ENCODE measurements at regions not wholly inside any gene's neighbourhood (a gene's known extent, or its start where the extent isn't known, plus 50 kb on each side); places are given as distances from the start of the nearest gene placed in this dataset.
"Not testable (repeated sequence)": the region's sequence is repeated elsewhere in the genome, so short reads cannot be mapped to it uniquely, and the experiment has no call there.

DNA sequence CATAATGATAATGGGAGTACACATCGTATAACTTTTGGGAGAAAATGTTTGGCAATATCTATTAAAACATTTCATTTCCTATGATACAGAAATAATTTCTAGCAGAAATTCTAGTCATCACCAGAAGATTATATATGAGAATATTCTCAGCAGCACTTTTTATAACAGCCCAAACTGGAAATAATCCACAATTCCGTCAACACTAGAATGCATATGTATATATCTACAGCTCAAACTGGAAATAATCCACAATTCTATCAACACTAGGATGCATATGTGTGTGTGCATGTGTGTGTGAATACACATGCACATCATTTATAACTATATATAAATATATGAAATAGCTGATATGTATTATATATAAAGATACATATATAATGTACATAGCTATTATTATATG is 408.0 kb upstream of the KLHL1 start:
- H3K4me1 ChIP-seq = no peaks in the 10 kb centered on the region
- H3K36me3 ChIP-seq = no peaks in the 10 kb centered on the region
- H3K27me3 ChIP-seq (ENCODE audit: low read depth) = no peaks in the 10 kb centered on the region
- TF ChIP-seq, protein P1, sequence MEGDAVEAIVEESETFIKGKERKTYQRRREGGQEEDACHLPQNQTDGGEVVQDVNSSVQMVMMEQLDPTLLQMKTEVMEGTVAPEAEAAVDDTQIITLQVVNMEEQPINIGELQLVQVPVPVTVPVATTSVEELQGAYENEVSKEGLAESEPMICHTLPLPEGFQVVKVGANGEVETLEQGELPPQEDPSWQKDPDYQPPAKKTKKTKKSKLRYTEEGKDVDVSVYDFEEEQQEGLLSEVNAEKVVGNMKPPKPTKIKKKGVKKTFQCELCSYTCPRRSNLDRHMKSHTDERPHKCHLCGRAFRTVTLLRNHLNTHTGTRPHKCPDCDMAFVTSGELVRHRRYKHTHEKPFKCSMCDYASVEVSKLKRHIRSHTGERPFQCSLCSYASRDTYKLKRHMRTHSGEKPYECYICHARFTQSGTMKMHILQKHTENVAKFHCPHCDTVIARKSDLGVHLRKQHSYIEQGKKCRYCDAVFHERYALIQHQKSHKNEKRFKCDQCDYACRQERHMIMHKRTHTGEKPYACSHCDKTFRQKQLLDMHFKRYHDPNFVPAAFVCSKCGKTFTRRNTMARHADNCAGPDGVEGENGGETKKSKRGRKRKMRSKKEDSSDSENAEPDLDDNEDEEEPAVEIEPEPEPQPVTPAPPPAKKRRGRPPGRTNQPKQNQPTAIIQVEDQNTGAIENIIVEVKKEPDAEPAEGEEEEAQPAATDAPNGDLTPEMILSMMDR (IDR thresholded peaks at IDR 0.05; ENCODE audit: borderline replicate concordance) = no peak
- no peak overlapping the region for H3K4me3 ChIP-seq
- H3K27ac ChIP-seq (replicated peaks) = no peak overlapping the region
- intact Hi-C loops (cut with micrococcal nuclease) = no loop called here
- no peaks in the 10 kb centered on the region for H3K9me3 ChIP-seq (replicated peaks)
- DNase-seq = no peak

DNA sequence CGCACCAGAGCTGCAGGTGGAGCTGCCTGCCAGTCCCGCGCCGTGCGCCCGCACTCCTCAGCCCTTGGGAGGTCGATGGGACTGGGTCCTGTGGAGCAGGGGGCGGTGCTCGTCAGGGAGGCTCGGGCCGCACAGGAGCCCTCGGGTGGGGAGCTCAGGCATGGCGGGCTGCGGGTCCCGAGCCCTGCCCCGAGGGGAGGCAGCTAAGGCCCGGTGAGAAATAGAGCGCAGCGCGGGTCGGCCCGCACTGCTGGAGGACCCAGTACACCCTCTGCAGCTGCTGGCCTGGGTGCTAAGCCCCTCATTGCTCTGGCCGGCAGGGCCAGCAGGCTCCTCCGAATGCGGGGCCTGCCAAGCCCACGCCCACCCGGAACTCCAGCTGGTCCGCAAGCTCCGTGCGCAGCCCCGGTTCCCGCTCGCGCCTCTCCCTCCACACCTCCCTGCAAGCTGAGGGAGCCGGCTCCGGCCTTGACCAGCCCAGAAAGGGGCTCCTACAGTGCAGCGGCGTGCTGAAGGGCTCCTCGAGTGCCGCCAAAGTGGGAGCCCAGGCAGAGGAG is 403.7 kb upstream of the KLHL1 start:
- DNase-seq; H3K27ac ChIP-seq (replicated peaks); intact Hi-C loops (cut with micrococcal nuclease): not testable (repeated sequence)

DNA sequence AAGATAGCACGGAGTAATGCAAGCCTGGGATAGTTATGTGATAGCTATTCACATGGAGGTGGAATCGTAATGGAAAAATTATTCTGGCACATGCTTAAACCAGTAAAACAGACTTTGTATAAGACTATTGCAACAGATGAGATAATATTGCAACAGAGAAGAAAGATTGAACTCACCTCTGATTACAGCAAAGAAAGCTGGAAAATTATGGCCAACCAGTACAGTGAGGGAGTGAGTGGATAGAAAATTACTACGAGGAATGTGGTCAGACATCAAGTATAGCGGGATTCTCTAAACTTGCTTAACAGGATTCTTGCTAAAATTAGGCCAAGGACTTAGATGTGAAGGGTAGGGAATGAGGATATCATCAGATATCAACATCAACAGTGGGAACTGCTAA is 397.6 kb upstream of the KLHL1 start:
- Histone ChIP-seq H3K4me1 (no peaks in the 10 kb centered on the region), H3K27me3 (ENCODE audit: low read depth) (no peaks in the 10 kb centered on the region), H3K4me3 (no peak overlapping the region), H3K36me3 (no peaks in the 10 kb centered on the region), H3K27ac (replicated peaks) (no peak overlapping the region), H3K9me3 (replicated peaks) (no peaks in the 10 kb centered on the region)
- TF ChIP-seq, protein P1 (IDR thresholded peaks at IDR 0.05; ENCODE audit: borderline replicate concordance) = no peak
- intact Hi-C loops (cut with micrococcal nuclease) = no loop called here
- no peak for DNase-seq

More for the DNA sequence above, 403.7 kb upstream of the KLHL1 start:
- H3K9me3 ChIP-seq (replicated peaks); H3K4me1 ChIP-seq; H3K4me3 ChIP-seq; H3K27me3 ChIP-seq (ENCODE audit: low read depth); H3K36me3 ChIP-seq: not testable (repeated sequence)

DNA sequence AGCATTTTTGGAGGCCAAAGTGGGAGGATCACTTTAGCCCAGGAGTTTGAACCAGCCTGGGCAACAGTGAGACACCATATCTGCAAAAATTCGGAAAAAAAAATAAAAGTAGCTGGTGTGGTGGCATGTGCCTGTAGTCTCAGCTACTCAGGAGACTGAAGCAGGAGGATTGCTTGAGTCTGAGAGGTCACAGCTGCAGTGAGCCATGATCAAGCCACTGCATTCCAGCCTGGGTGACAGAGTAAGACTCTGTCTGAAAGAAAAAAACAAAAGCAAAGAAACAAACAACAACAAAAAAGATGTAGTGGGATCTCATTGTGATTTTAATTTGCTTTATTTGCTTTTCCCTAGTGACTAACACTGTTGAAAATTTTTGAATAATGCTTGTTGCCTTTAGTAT is 394.7 kb upstream of the KLHL1 start:
- intact Hi-C loops (cut with micrococcal nuclease) = no loop called here
- Histone ChIP-seq H3K27me3 (ENCODE audit: low read depth) (no peaks in the 10 kb centered on the region), H3K36me3 (no peaks in the 10 kb centered on the region), H3K27ac (replicated peaks) (no peak overlapping the region), H3K9me3 (replicated peaks) (peaks cover 9% of the 10 kb centered on the region), H3K4me3 (no peak overlapping the region), H3K4me1 (no peaks in the 10 kb centered on the region)
- TF ChIP-seq, protein P1 (IDR thresholded peaks at IDR 0.05; ENCODE audit: borderline replicate concordance) = no peak
- DNase-seq = no peak

DNA sequence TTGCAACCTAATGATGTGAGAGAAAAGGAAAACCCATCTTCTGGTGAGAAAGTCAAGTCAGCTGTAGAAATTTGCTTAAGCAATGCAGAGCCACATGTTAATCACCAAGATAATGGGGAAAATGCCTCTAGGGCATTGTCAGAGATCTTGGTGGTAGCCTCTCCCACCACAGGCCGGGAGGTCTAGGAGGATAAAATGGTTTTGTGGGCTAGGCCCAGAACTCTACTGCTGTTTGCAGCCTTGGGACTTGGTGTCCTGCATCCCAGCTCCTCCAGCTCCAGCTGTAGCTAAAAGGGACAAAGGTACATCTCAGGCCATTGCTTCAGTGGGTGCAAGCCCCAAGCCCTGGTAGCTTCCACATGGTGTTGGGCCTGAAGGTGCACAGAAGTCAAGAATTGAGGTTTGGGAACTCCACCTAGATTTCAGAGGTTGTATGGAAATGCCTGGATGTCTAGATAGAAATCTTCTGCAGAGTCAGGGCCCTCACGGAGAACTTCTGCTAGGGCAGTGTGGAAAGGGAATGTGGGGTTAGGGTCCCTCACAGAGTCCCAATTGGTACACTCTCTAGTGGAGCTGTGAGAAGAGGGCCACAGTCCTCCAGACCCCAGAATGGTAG is 382.2 kb upstream of the KLHL1 start:
- TF ChIP-seq, protein P1 (IDR thresholded peaks at IDR 0.05; ENCODE audit: borderline replicate concordance) = no peak
- peaks cover 24% of the 10 kb centered on the region for H3K9me3 ChIP-seq (replicated peaks)
- intact Hi-C loops (cut with micrococcal nuclease) = no loop called here
- no peak overlapping the region for H3K4me3 ChIP-seq
- no peaks in the 10 kb centered on the region for H3K36me3 ChIP-seq
- H3K27ac ChIP-seq (replicated peaks) = no peak overlapping the region
- DNase-seq = no peak
- H3K27me3 ChIP-seq (ENCODE audit: low read depth) = no peaks in the 10 kb centered on the region
- no peaks in the 10 kb centered on the region for H3K4me1 ChIP-seq

DNA sequence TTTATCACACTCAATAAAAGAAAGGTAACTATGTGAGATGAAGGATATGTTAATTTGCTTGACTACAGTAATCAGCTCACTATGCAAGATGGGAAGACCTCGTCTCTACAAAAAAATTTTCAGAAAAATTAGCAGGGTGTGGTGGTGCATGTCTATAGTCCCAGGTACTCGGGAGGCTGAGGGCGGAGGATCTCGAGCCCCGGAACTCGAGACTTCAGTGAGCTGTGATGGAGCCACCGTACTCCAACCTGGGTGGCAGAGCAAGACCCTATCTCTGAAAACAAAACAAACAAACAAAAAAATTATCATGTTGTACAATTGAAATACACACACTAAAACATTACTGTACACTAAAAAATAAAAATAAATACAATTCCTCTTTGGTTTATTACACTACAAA is 376.7 kb upstream of the KLHL1 start:
- Histone ChIP-seq H3K27me3 (ENCODE audit: low read depth) (no peaks in the 10 kb centered on the region), H3K36me3 (no peaks in the 10 kb centered on the region), H3K27ac (replicated peaks) (no peak overlapping the region), H3K4me3 (no peak overlapping the region), H3K4me1 (no peaks in the 10 kb centered on the region), H3K9me3 (replicated peaks) (peaks cover 8% of the 10 kb centered on the region)
- TF ChIP-seq, protein P1 (IDR thresholded peaks at IDR 0.05; ENCODE audit: borderline replicate concordance) = no peak
- intact Hi-C loops (cut with micrococcal nuclease) = no loop called here
- DNase-seq = no peak

All from left ventricle myocardium inferior (tissue), 1 donor.